ENCODE measurements at regions not wholly inside any gene's neighbourhood (a gene's known extent, or its start where the extent isn't known, plus 50 kb on each side); places are given as distances from the start of the nearest gene placed in this dataset.
"Not testable (repeated sequence)": the region's sequence is repeated elsewhere in the genome, so short reads cannot be mapped to it uniquely, and the experiment has no call there.

- TF ChIP-seq CBX2 (IDR thresholded peaks at IDR 0.05; ENCODE audit: low read depth, low read length); CBX2 (CRISPR knock-in tag; IDR thresholded peaks at IDR 0.05; ENCODE audit: low read depth); ARNT (IDR thresholded peaks at IDR 0.05); CTCF (CRISPR knock-in tag; IDR thresholded peaks at IDR 0.05); RNF2 (conservative IDR thresholded peaks at IDR 0.05; ENCODE audit: low read depth); ZNF761 (CRISPR knock-in tag; conservative IDR thresholded peaks at IDR 0.05); ZNF318 (CRISPR knock-in tag; IDR thresholded peaks at IDR 0.05); ARID4A (CRISPR knock-in tag; IDR thresholded peaks at IDR 0.05; ENCODE audit: borderline replicate concordance); POLR2A (IDR thresholded peaks at IDR 0.05; ENCODE audit: insufficient read depth in 1 of 2, low read depth in 2 of 2, low read length in 2 of 2); ZSCAN21 (CRISPR knock-in tag; IDR thresholded peaks at IDR 0.05; ENCODE audit: borderline replicate concordance); XBP1 (CRISPR knock-in tag; IDR thresholded peaks at IDR 0.05): not testable (repeated sequence)
These were observed 473.6 kb downstream of the TP53TG3F start for GRCh38 chr16:33933039-33933438.

Data from HepG2 (cell line).